H1 (cell line): ENCODE measurements at regions not wholly inside any gene's neighbourhood (a gene's known extent, or its start where the extent isn't known, plus 50 kb on each side); places are given as distances from the start of the nearest gene placed in this dataset.

Experiments used
- ASH2L ChIP-seq: fragments of 200-600, 300-600 bp; sonication (generic); IDR thresholded peaks from one replicate; pipeline ENCODE4 v1.7.1; 2017; ENCODE audit warnings: low read length
- BACH1 ChIP-seq: IDR thresholded peaks from 2 replicates; pipeline ENCODE4 v1.6.1; 2012; ENCODE audit warnings: low read length, improper control_type of control experiment
- BRCA1 ChIP-seq: IDR thresholded peaks from 2 replicates; pipeline ENCODE4 v1.6.1; 2012; ENCODE audit warnings: low read depth, low read length, improper control_type of control experiment
- EGR1 ChIP-seq: IDR thresholded peaks from 2 replicates; pipeline ENCODE4 v1.6.1; 2011; ENCODE audit warnings: low read depth, low read length, borderline replicate concordance
- EP300 ChIP-seq, 2 experiments: IDR thresholded peaks; 1 replicate in 1 of 2; 2 replicates in 1 of 2; pipeline ENCODE4 v1.6.1; 2011 to 2012; ENCODE audit warnings: low read depth in 2 of 2, low read length in 2 of 2, mild to moderate bottlenecking in 2 of 2, borderline replicate concordance in 1 of 2, inconsistent platforms in 1 of 2, moderate library complexity in 1 of 2
- GABPA ChIP-seq: IDR thresholded peaks from 2 replicates; pipeline ENCODE4 v1.6.1; 2011; ENCODE audit warnings: mild to moderate bottlenecking, low read length, moderate library complexity, borderline replicate concordance; ENCODE audit not compliant: insufficient read depth
- GTF2F1 ChIP-seq: IDR thresholded peaks from 2 replicates; pipeline ENCODE4 v1.6.1; 2012; ENCODE audit warnings: low read depth, low read length, improper control_type of control experiment, borderline replicate concordance
- HDAC2 ChIP-seq, 2 experiments: fragments of 300-600 bp in 1 of 2; sonication (generic) in 1 of 2; IDR thresholded peaks; 2 replicates each; pipeline ENCODE4 v1.6.1; 2011 to 2012; ENCODE audit warnings: low read depth in 2 of 2, low read length in 2 of 2, mild to moderate bottlenecking in 2 of 2, moderate library complexity in 2 of 2, borderline replicate concordance in 1 of 2, inconsistent platforms in 1 of 2
- JUN ChIP-seq: IDR thresholded peaks from 2 replicates; pipeline ENCODE4 v1.6.1; 2011; ENCODE audit warnings: low read depth, mild to moderate bottlenecking, improper control_type of control experiment, low read length
- JUND ChIP-seq: IDR thresholded peaks from 2 replicates; pipeline ENCODE4 v1.6.1; 2011; ENCODE audit warnings: mild to moderate bottlenecking, improper control_type of control experiment, low read length
- KDM1A ChIP-seq: fragments of 200-600, 300-600 bp; sonication (generic); IDR thresholded peaks from 2 replicates; pipeline ENCODE4 v1.7.1; 2016; ENCODE audit warnings: mild to moderate bottlenecking, low read length, borderline replicate concordance
- KDM4A ChIP-seq: IDR thresholded peaks from one replicate; pipeline ENCODE4 v1.7.1; 2012; ENCODE audit warnings: low read depth, mild to moderate bottlenecking, moderate library complexity, low read length, inconsistent platforms; ENCODE audit not compliant: severe bottlenecking
- KDM5A ChIP-seq: fragments of 200-600 bp; IDR thresholded peaks from 2 replicates; pipeline ENCODE4 v1.7.1; 2012; ENCODE audit warnings: mild to moderate bottlenecking, low read length, inconsistent platforms, mixed read lengths
- RFX5 ChIP-seq: IDR thresholded peaks from 2 replicates; pipeline ENCODE4 v1.6.1; 2011; ENCODE audit warnings: low read depth, low read length, improper control_type of control experiment, borderline replicate concordance
- RNF2 ChIP-seq: fragments of 200-900, 300-1000 bp; sonication (generic); IDR thresholded peaks from 2 replicates; pipeline ENCODE4 v1.7.1; 2016; ENCODE audit warnings: borderline replicate concordance, low read depth, mild to moderate bottlenecking, antibody characterized with exemption, low read length; ENCODE audit not compliant: poor library complexity, severe bottlenecking; ENCODE audit errors: missing control alignments
- SP4 ChIP-seq: IDR thresholded peaks from 2 replicates; pipeline ENCODE4 v1.6.1; 2012; ENCODE audit warnings: low read length, inconsistent platforms
- SRF ChIP-seq: IDR thresholded peaks from 2 replicates; pipeline ENCODE4 v1.6.1; 2011; ENCODE audit warnings: mild to moderate bottlenecking, low read depth, low read length, moderate library complexity
- TAF7 ChIP-seq: optimal IDR thresholded peaks from 2 replicates; pipeline ENCODE3; 2011; ENCODE audit warnings: low read depth, mild to moderate bottlenecking, inconsistent platforms, low read length, moderate library complexity, borderline replicate concordance
- TCF12 ChIP-seq: IDR thresholded peaks from 2 replicates; pipeline ENCODE4 v1.6.1; 2011; ENCODE audit warnings: low read depth, mild to moderate bottlenecking, low read length
- TF ChIP-seq, protein P1 (sequence below): IDR thresholded peaks from 2 replicates; pipeline ENCODE4 v1.6.1; 2012; ENCODE audit warnings: inconsistent platforms
- TF ChIP-seq, protein P2 (sequence below): IDR thresholded peaks from 2 replicates; pipeline ENCODE4 v1.6.1; 2012; ENCODE audit warnings: inconsistent platforms
- TF ChIP-seq, protein P3 (sequence below): IDR thresholded peaks from 2 replicates; pipeline ENCODE4 v1.6.1; 2011; ENCODE audit warnings: low read length, improper control_type of control experiment

DNA sequence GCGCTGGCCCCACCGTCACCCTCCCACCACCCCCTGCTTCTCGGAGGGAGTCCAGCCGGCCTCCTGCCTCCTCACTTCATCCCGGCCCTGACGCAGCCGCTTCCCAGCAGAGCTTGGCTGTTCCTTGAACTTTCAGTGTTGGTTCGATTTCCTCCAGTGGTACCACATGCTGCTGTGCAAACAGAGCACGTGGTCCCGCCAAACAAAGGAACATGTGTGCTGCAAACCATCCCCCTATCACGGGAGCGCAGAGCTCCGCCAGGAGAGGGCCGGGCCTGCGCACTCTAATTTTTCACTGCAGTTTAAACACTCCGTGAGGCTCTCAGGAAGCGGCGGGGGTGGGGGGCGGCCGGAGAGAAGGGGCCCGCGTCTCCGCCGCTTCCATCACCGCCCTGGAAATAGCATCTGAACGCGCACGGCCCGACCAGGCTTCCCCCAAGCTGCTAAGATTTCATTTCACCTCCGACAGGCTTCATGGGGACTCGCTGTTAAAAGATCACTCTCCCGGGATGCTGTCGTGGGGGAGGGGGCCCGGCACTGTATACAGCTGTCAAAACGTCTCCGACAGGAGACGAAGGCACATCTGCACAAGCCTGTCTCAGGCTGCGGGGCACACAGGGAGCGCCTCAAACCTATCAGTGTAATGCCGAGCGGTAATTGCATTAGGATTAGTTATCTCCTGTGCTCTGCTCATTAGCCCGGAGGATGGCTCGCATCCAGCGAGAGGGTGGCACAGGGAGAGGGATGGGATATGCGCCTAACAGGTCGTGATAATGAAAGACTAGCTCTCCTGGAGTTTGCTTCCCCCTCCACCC, 269.9 kb upstream of the SORL1-AS1 start (continued):
- TF ChIP-seq, protein P1, sequence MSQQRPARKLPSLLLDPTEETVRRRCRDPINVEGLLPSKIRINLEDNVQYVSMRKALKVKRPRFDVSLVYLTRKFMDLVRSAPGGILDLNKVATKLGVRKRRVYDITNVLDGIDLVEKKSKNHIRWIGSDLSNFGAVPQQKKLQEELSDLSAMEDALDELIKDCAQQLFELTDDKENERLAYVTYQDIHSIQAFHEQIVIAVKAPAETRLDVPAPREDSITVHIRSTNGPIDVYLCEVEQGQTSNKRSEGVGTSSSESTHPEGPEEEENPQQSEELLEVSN, result peak; percentile 97
- TF ChIP-seq TCF12 (0 out of 2 replicates have a peak, but pooled peaks have one; percentile 53), TAF7 (no peak), KDM1A (no peak), BACH1 (no peak), RFX5 (no peak), GABPA (no peak), EP300 (IDR thresholded peaks at IDR 0.05; ENCODE audit: borderline replicate concordance in 1 of 2, low read depth in 2 of 2, low read length in 2 of 2) (no peak), ASH2L (peak; percentile 71), HDAC2 (IDR thresholded peaks at IDR 0.05; ENCODE audit: borderline replicate concordance in 1 of 2, low read depth in 2 of 2, low read length in 2 of 2) (0 out of 4 replicates have a peak, but pooled peaks of 1 of the 2 experiments have one; percentile 50), GTF2F1 (no peak), KDM4A (peak; percentile 60), SP4 (no peak), SRF (no peak), EGR1 (no peak), JUN (no peak), BRCA1 (no peak), JUND (no peak), RNF2 (no peak), KDM5A (no peak)
- TF ChIP-seq, protein P2, sequence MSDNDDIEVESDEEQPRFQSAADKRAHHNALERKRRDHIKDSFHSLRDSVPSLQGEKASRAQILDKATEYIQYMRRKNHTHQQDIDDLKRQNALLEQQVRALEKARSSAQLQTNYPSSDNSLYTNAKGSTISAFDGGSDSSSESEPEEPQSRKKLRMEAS, result peak; percentile 100
- TF ChIP-seq, protein P3, sequence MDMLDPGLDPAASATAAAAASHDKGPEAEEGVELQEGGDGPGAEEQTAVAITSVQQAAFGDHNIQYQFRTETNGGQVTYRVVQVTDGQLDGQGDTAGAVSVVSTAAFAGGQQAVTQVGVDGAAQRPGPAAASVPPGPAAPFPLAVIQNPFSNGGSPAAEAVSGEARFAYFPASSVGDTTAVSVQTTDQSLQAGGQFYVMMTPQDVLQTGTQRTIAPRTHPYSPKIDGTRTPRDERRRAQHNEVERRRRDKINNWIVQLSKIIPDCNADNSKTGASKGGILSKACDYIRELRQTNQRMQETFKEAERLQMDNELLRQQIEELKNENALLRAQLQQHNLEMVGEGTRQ, result peak; percentile 79
